ENCODE measurements at regions not wholly inside any gene's neighbourhood (a gene's known extent, or its start where the extent isn't known, plus 50 kb on each side); places are given as distances from the start of the nearest gene placed in this dataset.

DNA sequence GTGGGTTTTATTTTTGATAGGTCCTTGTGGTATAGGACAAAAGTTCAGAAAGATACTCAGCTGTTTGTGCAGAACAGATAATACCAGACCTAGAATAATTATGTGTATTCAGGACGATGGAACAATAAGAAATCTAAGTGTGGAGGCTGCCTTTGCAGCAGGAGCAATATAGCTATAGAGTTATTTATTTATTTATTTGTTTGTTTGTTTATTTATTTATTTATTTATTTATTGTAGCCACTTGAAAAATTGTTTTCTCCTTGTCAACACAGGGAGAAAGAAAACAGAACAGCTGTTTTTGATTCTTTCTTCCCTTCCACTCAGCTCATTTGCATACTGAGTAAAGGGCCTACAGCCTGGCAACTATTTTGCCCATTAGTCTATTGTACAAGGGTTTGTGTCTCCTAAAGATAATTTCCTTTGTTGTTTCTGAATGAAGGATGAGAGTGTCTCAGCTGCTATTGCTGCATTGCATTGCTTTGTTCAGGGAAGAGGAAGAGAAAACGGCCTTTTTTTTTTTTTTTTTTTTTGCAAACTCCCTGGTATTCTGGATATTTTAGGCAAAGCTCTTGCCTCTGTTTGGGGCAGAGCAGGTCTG is 56.0 kb upstream of the ESX1 start:
- H3K9me3 ChIP-seq (ENCODE audit: control insufficient read depth, low read length): no peaks in the 10 kb centered on the region
- no peak overlapping the region for H3K4me3 ChIP-seq (ENCODE audit: extremely low read depth, insufficient read depth, low read length, poor library complexity, severe bottlenecking)
- no peaks in the 10 kb centered on the region for H3K36me3 ChIP-seq (ENCODE audit: control insufficient read depth, insufficient read depth, low read length)
- peaks cover 6% of the 10 kb centered on the region for H3K4me1 ChIP-seq (ENCODE audit: control insufficient read depth, insufficient read depth, low read length, poor library complexity, severe bottlenecking)
- no CpG with 5 or more reads among the region's 2 CpGs for WGBS, 2 experiments (ENCODE audit: insufficient coverage in 2 of 2)
- no peak overlapping the region for H3K27ac ChIP-seq (ENCODE audit: low read depth, low read length, severe bottlenecking)

DNA sequence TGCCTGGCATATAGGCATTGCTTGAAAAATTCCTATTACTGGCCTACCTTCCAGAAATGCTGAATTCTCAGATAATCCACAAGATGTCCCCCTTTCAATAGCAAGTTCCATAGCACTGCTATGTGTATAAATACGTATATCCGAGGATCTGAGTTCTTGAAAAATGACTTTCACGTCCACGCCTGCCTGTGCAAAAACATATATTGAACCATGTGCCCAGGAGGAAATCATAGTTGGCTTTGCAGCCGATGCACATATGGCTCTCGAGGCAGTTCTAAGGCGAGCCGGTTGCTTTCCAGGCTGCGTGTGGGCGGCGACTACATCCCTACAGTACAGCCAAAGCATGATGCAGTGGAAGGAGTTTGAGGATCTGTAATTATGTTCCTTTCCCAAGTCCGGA is 55.4 kb upstream of the ESX1 start:
- no peaks in the 10 kb centered on the region for H3K9me3 ChIP-seq (ENCODE audit: control insufficient read depth, low read length)
- no peaks in the 10 kb centered on the region for H3K36me3 ChIP-seq (ENCODE audit: control insufficient read depth, insufficient read depth, low read length)
- no peak overlapping the region for H3K4me3 ChIP-seq (ENCODE audit: extremely low read depth, insufficient read depth, low read length, poor library complexity, severe bottlenecking)
- H3K4me1 ChIP-seq (ENCODE audit: control insufficient read depth, insufficient read depth, low read length, poor library complexity, severe bottlenecking): peaks cover 6% of the 10 kb centered on the region
- H3K27ac ChIP-seq (ENCODE audit: low read depth, low read length, severe bottlenecking): no peak overlapping the region
- WGBS, 2 experiments (ENCODE audit: insufficient coverage in 2 of 2): 77 to 94% methylated on average over 5 to 7 of the region's 12 CpGs

DNA sequence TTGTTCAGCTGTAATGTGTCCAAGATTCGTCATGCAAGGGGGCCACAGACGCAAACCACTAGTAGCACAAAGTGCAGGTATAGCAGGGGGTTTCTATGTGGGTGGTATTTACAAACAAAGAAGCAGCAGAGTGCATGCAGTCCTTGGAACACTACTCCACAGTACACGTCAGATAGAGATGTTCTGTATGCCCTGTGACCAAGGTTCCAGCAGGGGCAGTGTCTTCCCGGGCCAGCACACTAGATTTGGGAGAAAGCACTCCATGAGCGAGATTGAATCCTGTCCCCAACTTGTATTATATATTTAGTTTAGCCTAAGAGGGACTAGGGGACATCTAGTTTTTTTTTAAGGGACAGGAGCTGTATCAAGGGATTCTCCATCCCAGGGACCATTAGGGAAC is 54.4 kb upstream of the ESX1 start:
- no peak overlapping the region for H3K27ac ChIP-seq (ENCODE audit: low read depth, low read length, severe bottlenecking)
- no peaks in the 10 kb centered on the region for H3K36me3 ChIP-seq (ENCODE audit: control insufficient read depth, insufficient read depth, low read length)
- 79% methylated on average over 2 of the region's 5 CpGs; no CpG with 5 or more reads in 1 of the 2 experiments for WGBS, 2 experiments (ENCODE audit: insufficient coverage in 2 of 2)
- H3K4me1 ChIP-seq (ENCODE audit: control insufficient read depth, insufficient read depth, low read length, poor library complexity, severe bottlenecking): peaks cover 6% of the 10 kb centered on the region
- H3K4me3 ChIP-seq (ENCODE audit: extremely low read depth, insufficient read depth, low read length, poor library complexity, severe bottlenecking): no peak overlapping the region
- H3K9me3 ChIP-seq (ENCODE audit: control insufficient read depth, low read length): no peaks in the 10 kb centered on the region

DNA sequence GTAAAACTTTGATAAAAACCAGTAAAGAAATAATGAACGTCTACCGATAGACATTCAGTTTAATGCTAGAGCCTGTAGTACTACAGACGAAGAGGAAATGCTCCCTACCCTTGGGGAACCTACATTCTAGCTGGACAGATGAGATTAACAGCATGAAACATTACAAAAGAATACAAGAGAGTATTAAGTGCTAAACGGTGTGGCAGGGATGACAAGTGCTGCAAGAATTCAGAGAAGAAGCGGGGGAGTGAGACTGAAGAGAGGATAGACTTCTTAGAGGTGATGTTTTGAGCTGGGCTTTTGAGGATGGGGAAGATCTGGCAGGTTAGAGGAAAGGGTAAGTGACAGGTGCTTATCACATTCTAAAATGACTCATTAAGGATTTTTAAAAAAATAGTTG is 52.6 kb upstream of the ESX1 start:
- H3K36me3 ChIP-seq (ENCODE audit: control insufficient read depth, insufficient read depth, low read length): no peaks in the 10 kb centered on the region
- no peak overlapping the region for H3K4me3 ChIP-seq (ENCODE audit: extremely low read depth, insufficient read depth, low read length, poor library complexity, severe bottlenecking)
- no peaks in the 10 kb centered on the region for H3K9me3 ChIP-seq (ENCODE audit: control insufficient read depth, low read length)
- 33% methylated on average over 1 of the region's 5 CpGs; no CpG with 5 or more reads in 1 of the 2 experiments for WGBS, 2 experiments (ENCODE audit: insufficient coverage in 2 of 2)
- peaks cover 6% of the 10 kb centered on the region for H3K4me1 ChIP-seq (ENCODE audit: control insufficient read depth, insufficient read depth, low read length, poor library complexity, severe bottlenecking)
- no peak overlapping the region for H3K27ac ChIP-seq (ENCODE audit: low read depth, low read length, severe bottlenecking)

DNA sequence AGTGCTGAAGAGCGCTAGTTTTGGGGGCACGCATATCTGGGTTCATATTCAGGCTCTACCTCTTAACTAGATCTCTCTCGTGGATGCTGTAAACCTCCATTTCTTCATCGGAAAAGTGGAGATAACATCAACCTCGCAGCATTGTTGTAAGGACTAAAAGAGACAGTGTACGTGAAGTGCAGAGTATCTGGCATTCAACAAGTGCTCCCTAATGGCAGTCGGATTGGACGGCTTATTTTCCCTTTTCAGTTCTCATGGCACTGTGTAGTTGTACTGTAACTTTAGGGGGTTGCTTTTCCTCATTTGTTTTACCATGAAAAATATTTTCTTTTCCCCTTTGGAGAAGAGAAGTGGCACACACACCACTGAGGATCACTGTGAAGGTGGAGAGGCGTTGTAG is 51.4 kb upstream of the ESX1 start:
- Histone ChIP-seq H3K9me3 (ENCODE audit: control insufficient read depth, low read length) (no peaks in the 10 kb centered on the region), H3K27ac (ENCODE audit: low read depth, low read length, severe bottlenecking) (no peak overlapping the region), H3K4me3 (ENCODE audit: extremely low read depth, insufficient read depth, low read length, poor library complexity, severe bottlenecking) (no peak overlapping the region), H3K4me1 (ENCODE audit: control insufficient read depth, insufficient read depth, low read length, poor library complexity, severe bottlenecking) (peaks cover 4% of the 10 kb centered on the region), H3K36me3 (ENCODE audit: control insufficient read depth, insufficient read depth, low read length) (no peaks in the 10 kb centered on the region)
- 94% methylated on average over 4 of the region's 9 CpGs; no CpG with 5 or more reads in 1 of the 2 experiments for WGBS, 2 experiments (ENCODE audit: insufficient coverage in 2 of 2)
